Lung (tissue), 11 donors: ENCODE measurements at regions not wholly inside any gene's neighbourhood (a gene's known extent, or its start where the extent isn't known, plus 50 kb on each side); places are given as distances from the start of the nearest gene placed in this dataset.
"Not testable (repeated sequence)": the region's sequence is repeated elsewhere in the genome, so short reads cannot be mapped to it uniquely, and the experiment has no call there.

ENCODE experiments used
- ATAC-seq: fragments of 200-7000 bp; cut with Tn5 transposase; one replicate; pipeline ENCODE4 v1.9.1; 2020; ENCODE audit warnings: moderate number of reproducible peaks; ENCODE audit not compliant: insufficient read depth, low FRiP score
- DNase-seq, 3 donors: peaks; one replicate each; pipeline ENCODE4 v3.0.0-alpha.2; 2013 to 2017
- H3K27ac ChIP-seq, 2 donors: one replicate each; pipeline ENCODE4 v1.5.1; 2013; ENCODE audit warnings: mild to moderate bottlenecking in 2 of 2, moderate library complexity in 2 of 2, control low read depth in 1 of 2, inconsistent platforms in 1 of 2, low read depth in 1 of 2, low read length in 1 of 2
- H3K27me3 ChIP-seq, 3 donors: one replicate each; pipeline ENCODE4 v1.5.1; 2013; ENCODE audit warnings: low read length in 2 of 3; ENCODE audit not compliant: control insufficient read depth in 3 of 3, insufficient read depth in 3 of 3
- H3K36me3 ChIP-seq, 4 donors: one replicate each; pipeline ENCODE4 v1.5.1; 2013; ENCODE audit warnings: low read length in 4 of 4, mild to moderate bottlenecking in 1 of 4, moderate library complexity in 1 of 4; ENCODE audit not compliant: control insufficient read depth in 4 of 4, insufficient read depth in 4 of 4
- H3K4me1 ChIP-seq, 5 donors: one replicate each; pipeline ENCODE4 v1.5.1; 2013; ENCODE audit warnings: low read length in 5 of 5, mild to moderate bottlenecking in 2 of 5, moderate library complexity in 1 of 5; ENCODE audit not compliant: control insufficient read depth in 5 of 5, insufficient read depth in 5 of 5
- H3K4me3 ChIP-seq: one replicate; pipeline ENCODE4 v1.5.1; 2013; ENCODE audit warnings: mild to moderate bottlenecking, control low read depth, moderate library complexity
- H3K9ac ChIP-seq, 2 donors: one replicate each; pipeline ENCODE4 v1.5.1; 2013; ENCODE audit warnings: low read length in 2 of 2, control low read depth in 1 of 2; ENCODE audit not compliant: insufficient read depth in 1 of 2
- H3K9me3 ChIP-seq, 4 donors: one replicate each; pipeline ENCODE4 v1.5.1; 2013; ENCODE audit warnings: low read length in 3 of 4, mild to moderate bottlenecking in 1 of 4, moderate library complexity in 1 of 4; ENCODE audit not compliant: control insufficient read depth in 4 of 4, insufficient read depth in 3 of 4
- CTCF ChIP-seq: IDR thresholded peaks from 2 replicates; pipeline ENCODE4 v1.5.1; 2012; ENCODE audit warnings: mild to moderate bottlenecking; ENCODE audit errors: control extremely low read depth, extremely low read depth
- WGBS, 2 donors: extraction: QIAGEN DNeasy Blood & Tissue Kit; methylation state at CpG; one replicate each; pipeline ENCODE4 v1.1.7; 2013; 5-methylcytosine and 5-hydroxymethylcytosine counted together
- donor health status: control.
- donor health status: control.
- donor health status: Bipolar disorder and iron deficiency.
- donor health status: healthy.
- donor health status: DM: yes; HTN: yes; CAD: no.

GRCh38 chr11:134943544-134943943 is 531.5 kb upstream of the B3GAT1 start:
- no peak overlapping the region for H3K9ac ChIP-seq
- H3K9me3 ChIP-seq, result no peaks in the 10 kb centered on the region
- WGBS, 2 donors, result 80 to 87% methylated on average over 6 of the region's 6 CpGs
- H3K4me3 ChIP-seq, result no peak overlapping the region
- H3K27ac ChIP-seq, result no peak overlapping the region
- peaks cover 0 to 19% (median 3%) of the 10 kb centered on the region in 5 donors for H3K4me1 ChIP-seq
- no peak for TF ChIP-seq CTCF
- no peaks in the 10 kb centered on the region for H3K36me3 ChIP-seq
- no peaks in the 10 kb centered on the region for H3K27me3 ChIP-seq
- no peak for DNase-seq
- ATAC-seq, result no peak

GRCh38 chr11:134942681-134943080 is 530.6 kb upstream of the B3GAT1 start:
- Histone ChIP-seq H3K9me3 (no peaks in the 10 kb centered on the region), H3K4me1 (peaks cover 0 to 20% (median 3%) of the 10 kb centered on the region in 5 donors), H3K36me3 (no peaks in the 10 kb centered on the region), H3K27ac (no peak overlapping the region), H3K9ac (no peak overlapping the region), H3K4me3 (no peak overlapping the region), H3K27me3 (no peaks in the 10 kb centered on the region)
- peak in 1 of 3 donors; percentile 26 for DNase-seq
- WGBS, 2 donors, result 45 to 60% methylated on average over 12 of the region's 12 CpGs
- TF ChIP-seq CTCF, result no peak
- no peak for ATAC-seq

DNA sequence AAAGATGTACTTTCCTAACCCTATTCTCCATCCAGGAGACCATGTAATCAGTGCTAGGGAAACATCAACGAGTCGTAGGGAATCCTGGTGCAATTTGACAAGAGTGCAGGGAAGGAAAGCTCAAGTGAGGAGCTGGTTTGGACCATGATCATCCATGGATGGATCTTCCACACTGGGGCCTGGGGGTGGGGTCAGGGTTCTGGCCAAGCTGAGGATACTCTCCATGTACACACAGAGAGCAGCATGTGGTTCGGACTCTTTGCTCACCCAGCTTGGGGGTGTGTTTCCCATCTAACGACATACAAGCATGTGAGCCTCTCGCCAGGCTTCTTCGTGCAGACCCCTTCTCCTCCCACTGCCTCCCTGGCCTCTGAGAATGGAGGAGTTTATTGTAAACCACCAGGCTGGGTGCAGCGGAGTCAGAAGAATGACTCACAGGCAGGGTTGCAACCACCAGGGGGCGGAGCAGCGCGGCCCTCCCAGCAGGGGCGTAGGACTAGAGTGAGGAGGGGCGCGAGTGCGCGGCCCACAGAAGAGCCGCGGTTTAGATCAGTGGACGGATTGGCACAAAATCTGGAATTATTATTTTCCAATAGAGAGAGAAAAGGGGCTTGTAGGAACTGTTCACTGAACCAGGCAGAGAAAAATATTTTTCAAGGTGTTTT is 530.0 kb upstream of the B3GAT1 start:
- H3K4me3 ChIP-seq, H3K27me3 ChIP-seq, H3K9ac ChIP-seq, H3K9me3 ChIP-seq, ATAC-seq, H3K27ac ChIP-seq, H3K36me3 ChIP-seq: not testable (repeated sequence)
- 42 to 46% methylated on average over 18 of the region's 18 CpGs for WGBS, 2 donors
- peak in 1 of 3 donors; percentile 32 for DNase-seq
- peaks cover 0 to 20% (median 3%) of the 10 kb centered on the region in 5 donors for H3K4me1 ChIP-seq

GRCh38 chr11:134941326-134941725 is 529.3 kb upstream of the B3GAT1 start:
- peaks cover 0 to 20% (median 3%) of the 10 kb centered on the region in 5 donors for H3K4me1 ChIP-seq
- TF ChIP-seq CTCF, result no peak

More at GRCh38 chr11:134941326-134941725, 529.3 kb upstream of the B3GAT1 start:
- WGBS, 2 donors, result 58 to 59% methylated on average over 5 of the region's 5 CpGs
- DNase-seq (no peak), ATAC-seq (no peak)
- Histone ChIP-seq H3K36me3 (no peaks in the 10 kb centered on the region), H3K9me3 (no peaks in the 10 kb centered on the region), H3K9ac (no peak overlapping the region), H3K27me3 (no peaks in the 10 kb centered on the region), H3K4me3 (no peak overlapping the region), H3K27ac (no peak overlapping the region)
